ELR (cell line): ENCODE measurements at regions not wholly inside any gene's neighbourhood (a gene's known extent, or its start where the extent isn't known, plus 50 kb on each side); places are given as distances from the start of the nearest gene placed in this dataset.

ENCODE experiments used
- DNase-seq: peaks from one replicate; pipeline ENCODE4 v3.0.0-alpha.2; 2015; ENCODE audit warnings: low read depth

DNA sequence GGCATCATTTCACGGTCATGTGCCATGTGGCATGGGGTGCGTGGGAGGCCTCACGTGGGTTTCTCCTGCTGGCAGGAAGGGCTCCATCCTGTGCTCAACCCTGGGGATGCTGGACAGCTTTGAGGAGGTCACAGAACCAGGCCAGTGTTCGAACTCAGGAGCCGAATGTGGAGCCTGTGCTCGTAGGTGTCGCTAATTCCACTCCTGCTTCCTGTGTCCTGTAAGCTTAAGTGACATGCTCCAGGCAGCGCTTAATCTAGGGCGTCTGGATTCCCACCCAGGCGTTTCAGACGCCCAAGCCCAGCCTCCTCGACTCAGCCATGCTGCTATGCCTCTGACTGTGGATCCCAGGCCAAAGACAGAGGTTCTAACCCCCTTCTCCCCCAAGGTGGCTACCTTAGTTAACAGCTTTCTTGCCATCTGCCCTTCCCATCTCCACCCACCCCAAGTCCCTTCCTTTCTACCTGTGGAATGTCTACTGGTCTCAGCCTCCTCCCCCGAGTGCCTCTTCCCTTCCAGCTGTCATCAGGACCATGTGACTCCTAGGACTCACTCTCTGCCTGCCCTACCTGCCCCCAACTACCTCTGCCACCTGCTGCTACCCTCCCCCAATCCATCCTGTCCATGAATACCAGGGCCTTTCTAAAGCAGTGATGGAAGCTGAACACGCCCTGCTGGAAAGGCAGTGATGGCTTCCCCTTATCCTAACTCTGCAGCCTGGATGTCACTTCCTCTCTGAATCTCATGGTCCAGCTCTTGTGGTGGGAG, 255.1 kb downstream of the CDH26 start:
- no peak for DNase-seq

DNA sequence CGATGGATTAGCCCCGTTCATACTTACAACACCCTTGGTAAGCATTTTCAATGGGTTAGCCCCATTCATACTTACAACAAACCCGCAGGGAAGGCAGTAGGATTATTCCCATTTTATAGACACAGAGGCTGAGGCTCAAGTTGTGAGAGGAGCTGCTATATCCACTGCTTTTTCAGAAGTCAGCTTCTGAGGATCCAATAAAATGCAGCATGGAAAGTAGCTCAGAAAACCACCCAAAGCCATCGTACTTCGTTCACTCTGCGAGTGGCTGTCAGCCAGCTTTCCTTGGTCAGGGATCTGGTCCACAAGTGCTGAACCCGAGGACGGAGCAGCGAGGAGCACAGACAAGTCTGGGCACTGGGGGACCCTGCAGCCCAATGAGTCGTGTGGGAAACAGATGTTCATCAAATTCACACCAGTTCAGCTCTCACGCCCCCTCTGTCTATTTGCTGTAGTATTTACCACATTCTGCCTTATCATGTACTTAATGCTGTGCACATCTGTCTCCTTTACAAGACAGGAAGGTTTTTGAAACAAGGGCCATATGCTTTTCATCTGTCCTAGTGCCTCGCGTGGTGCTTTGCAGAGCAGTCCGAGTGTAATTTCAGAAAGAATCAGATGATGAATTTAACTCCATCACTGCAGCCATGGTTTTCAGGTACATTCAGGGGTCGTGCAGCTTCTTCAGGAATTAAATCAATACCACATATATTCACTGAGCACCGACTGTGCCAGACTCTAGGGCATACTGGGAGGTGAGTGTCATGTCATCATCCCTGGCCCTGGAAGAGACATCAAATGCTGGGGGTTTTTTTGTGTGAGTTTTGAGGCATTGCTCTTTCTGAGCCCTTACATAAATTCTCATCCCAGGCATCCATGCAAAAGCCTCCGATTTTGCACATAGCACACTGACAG, 256.9 kb downstream of the CDH26 start:
- peak; percentile 14 for DNase-seq

DNA sequence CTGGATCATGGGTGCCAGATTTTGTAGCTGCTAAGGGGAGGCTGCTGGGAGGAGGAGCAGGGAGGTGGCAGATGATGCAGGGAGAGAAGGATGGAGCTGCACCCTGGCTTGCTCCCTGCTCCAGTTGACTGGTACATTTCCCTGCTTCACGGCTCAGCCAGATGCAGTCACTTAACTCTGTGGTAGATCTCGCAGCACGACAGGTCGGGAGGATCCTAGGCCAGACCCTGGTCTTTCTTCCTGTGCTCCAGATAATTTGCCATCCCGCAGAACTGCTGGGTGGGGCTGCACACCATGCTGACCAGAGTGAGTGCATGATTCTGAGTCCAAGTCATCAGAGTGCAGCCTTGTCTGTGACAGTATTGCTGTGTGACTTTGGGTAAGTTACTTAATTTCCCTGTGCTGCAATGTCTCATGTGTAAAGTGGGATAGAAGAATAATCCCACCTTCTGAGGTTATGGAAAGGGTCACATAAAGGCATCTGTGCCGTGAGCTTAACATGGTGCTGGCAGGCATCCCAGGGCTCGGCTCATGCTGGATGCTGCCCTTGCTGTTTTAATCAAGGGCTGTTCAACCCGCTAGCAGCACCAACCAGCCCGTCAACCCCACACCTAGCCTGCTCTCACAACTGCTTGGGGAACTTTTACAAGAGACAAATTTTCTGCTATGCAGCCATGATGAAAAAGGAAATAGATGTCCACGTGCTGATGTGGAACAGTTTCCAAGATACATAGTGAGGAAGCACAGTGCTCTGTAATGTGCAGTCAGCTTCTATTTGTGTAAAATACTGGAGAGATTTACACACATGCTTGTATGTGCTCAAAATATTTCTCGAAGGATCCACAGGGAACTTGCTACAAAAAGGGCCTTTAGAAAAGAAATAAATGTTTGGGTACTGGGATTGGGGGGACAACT, 257.9 kb downstream of the CDH26 start:
- DNase-seq = no peak

DNA sequence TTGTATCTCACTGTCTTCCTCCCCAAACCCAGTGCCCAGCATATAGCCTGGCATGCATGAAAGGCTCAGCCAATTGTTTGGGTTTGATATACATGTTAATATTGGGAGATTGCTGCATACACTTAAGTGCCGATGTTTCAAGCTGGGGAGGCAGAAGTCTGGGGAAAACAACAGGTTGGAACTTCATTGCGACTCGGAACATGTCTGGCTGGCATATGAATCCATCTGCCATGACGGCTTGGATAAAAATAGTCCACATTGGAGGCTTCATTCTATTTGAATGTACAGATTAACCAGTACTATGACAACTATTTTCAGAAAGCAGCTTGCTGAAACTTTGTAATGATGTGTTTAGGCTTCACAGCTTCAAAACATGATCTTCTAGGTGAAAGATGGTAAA, 261.0 kb downstream of the CDH26 start:
- no peak for DNase-seq

DNA sequence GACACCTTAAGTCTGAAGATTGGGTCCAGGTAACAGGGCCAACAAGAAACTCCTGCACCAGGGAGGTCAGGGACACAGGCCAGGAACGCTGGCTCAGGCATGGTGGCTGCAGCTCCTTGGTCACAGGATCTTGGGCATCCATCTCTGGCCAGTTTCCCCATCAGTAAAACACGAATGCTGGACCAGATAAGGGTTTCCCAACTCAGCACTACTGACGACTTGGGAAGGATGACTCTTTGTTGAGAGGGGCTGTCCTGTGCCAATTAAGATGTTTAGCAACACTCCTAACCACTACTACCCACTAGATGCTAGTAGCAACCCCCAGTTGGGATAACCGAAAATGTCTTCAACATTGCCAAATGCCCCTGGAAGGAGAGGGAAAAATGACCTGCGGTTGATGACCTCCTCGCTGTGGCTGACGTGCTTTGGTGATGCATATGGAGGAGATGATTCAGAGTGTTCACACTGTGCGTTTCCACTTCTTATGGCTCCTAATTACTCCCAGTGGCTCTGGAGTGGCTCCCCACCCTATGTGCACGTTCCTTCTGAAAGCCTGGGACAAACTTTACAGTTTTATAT, 261.9 kb downstream of the CDH26 start:
- DNase-seq = peak; percentile 72

DNA sequence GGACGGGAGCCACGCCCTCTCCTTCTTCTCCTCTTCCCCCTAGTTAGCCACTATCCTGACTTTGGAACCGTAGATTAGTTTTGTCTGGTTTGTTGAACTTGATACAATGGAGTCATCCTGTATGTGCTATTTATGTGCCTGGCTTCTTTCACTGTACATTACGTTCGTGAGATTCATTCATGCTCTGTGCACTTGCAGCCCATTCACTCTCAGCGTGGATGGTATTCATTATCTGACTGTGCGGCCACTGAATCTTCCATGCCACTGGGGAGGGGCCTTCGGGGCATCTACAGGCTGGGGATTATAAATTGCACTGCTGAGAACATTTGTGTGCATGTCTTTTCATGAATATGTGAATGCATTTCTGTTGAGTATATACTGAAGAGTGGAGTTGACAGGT, 262.5 kb downstream of the CDH26 start:
- DNase-seq = no peak

DNA sequence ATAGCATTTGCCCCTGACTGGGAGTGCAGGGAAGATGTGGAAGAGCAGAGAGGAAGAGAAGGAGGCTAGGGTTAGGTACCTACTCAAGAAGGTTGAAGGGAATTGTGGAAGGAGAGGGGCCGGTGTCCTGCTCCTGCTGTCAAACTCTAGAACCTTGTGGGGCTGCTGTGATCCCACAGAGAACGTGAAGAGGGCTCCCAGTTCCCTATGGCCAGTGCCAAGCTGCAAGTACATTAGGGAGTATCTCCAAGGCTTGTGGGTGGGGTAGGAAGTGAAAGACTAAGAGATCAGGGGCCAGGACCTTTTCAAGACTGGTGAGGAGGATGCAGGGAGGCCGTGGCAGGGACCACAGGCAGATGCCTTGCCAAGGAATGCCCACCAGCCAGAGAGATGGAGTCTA, 263.4 kb downstream of the CDH26 start:
- no peak for DNase-seq

DNA sequence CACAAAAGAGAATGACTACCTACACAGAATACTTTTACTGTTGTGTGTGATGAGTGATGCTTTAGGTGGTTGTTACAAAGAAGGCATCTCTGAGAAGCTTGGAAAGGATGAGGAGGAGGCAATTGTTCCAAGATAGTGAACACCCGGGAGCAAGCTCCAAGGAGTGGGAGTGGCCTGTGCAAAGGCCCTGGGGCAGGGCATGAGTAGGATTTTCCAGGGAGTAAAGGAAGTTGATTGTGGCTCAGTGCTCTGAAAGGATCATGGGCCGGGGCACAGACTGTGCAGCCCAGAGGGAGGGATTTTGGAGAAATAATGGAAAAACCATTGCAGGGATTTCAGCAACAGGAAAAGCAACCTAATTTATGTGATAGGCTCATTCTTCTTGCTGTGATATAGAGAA, 264.3 kb downstream of the CDH26 start:
- no peak for DNase-seq

DNA sequence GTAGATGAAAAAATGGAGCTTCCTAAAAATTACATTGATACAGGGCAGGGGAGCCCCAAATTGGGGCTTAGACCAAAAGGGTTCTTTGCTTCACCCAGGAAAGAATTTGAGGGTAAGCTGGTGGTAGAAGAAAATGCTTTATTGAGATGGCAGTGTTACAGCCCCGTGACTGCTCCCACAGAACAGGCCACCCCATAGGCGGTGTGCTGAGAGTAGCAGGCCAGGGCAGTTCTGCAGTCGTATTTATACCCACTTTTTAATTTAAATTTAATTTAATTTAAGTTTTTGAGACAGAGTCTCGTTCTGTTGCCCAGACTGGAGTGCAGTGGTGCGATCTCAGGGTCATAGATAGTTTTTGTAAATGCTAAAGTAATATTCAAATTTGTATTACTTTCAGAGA, 265.0 kb downstream of the CDH26 start:
- no peak for DNase-seq

DNA sequence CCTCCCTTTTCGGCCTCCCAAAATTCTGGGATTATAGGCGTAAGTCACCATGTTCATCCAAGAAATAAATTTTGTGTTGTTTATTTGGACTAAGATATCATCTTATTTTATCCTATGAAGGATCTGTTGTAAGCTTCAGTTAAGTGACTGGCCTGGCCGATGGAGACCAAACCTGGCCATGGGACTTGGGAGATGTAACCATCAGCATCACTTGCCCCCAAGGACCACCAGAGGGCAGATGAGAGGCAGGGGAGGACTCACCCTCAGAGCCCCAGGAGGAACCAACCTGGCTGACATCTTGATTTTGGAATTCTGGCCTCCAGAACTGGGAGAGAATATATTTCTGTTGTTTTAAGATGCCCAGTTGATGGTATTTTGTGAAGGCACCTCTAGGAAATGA, 266.7 kb downstream of the CDH26 start:
- DNase-seq = peak; percentile 70

DNA sequence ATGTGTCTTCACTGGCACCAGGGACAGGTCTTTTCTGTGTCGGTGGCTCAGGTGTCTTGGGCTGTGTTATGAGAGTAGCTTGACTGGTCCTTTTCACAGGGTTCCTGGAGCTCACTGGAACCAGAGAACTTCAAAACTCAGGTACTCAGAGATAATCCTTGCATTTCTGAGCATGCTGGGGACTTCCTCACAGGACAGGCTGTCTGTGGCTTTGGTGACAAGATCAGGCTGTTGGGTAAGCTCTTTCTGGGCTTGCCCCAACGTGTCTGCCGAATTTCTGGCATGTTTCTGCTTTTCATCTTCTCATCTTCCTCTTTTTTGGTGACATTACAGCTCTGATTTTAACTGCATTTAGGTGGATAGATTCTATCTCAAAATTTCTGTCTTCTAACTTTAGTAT, 270.0 kb downstream of the CDH26 start:
- DNase-seq = no peak

DNA sequence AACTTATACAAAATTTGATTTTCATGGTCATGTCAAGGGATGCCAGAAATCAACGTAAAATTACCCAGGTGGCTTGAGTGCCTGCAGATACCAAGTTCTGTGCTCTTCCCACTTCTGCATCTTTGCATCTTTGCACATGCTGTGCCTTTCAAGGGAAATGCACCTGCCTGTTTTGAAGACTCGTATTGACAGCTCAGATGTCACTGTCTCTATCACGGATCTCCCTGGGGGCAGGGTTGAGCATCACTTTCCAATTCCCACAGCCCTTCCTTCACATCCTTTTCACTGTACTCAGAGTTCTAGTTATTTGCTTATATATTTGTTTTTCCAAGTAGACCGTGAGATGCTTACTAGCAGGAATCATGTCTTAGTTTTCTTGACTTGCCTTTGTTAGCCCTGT, 274.2 kb downstream of the CDH26 start:
- no peak for DNase-seq

DNA sequence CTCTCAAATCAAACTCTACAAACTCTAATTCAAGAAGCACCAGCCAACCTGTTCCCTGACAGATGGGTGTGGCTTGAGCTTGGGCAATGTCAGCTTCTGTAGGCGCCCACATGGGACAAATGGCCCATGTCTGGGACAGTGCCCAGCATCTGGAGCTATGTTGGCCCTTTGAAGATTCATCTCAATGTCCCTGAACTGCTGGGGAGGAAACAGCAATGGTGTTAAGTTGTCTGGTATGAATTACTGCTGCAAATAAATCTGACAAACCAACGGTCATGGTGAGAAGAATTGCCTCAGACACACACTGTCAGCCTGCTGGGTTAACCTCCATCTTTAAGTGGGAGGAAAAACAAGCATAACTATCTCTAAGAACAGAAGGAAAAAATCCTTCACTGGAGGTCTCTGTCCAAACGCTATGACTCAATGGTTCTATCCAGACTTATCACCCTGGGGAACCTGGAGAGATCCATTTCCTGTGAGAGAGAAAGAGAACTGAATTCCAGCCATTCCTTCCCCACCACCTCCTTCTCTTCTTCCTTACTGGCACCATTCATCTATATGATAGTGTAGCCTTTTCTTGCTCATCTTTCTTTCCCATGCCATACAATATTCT, 274.9 kb downstream of the CDH26 start:
- DNase-seq = peak; percentile 26

DNA sequence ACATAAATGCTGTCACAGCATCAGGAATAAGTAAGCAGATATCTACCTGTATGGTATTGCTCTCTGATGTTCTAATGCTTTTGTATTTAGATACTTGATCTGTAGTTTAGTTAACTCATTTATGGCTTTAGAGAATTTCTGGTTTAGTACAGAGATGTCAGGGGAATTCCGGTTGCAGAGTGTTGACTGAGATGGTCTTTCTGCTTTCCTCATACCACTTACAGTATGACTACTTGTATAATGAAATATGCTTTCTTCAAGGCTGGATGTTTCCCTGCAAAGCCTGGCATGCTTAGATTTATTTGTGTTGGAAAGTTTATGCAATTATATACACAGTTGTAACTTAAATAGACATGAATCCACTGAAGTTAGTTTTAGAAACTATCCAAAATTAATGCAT, 278.4 kb downstream of the CDH26 start:
- no peak for DNase-seq

DNA sequence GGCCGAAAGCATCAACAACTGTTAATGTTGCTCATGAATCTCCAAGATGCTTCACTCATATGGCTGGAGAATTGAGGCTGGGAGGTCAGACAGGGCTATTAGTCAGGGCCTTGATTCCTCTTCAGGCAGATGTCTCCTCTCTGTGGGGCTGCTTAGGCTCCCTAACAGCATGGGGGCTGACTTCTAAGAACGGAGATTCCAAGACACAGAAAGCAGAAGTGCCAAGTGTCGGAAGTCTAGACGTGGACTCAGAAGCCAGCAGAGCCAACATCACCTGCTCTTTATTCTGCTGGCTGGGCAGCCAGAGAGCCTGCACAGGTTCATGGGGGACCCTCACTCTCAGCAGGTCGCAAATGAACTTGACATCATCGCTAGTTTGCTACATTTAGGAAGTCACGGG, 279.8 kb downstream of the CDH26 start:
- no peak for DNase-seq

DNA sequence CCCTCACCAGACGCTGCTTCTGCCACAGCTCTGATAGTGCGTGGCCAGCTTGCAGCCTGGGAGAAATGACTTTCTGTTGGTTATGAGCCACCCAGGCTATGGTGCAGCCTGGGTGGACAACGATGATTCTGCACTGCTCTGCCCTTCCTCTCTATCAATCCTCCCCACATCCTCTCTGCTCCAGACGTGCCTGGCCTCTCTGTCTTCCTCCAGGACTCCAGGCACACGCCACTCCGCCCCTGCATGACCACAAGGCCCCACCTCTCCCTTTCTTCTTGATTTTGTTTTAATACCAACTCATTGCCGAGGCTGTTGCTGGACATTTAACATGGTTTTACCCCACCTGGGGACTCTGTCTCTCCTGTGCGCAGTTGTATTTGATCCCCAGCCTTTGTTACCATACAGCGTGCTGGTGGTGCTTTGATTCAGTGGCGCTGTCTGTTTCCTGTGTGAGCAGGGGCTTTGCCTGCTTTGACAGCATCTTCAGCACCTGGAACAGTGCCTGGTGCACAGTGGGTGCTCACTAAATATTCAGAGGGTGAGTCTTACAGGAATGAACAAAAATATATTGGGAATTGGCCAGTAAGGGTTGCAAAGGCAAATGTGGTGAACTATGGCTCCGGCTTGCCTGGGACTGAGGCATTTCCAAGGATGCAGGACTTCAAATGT, 280.9 kb downstream of the CDH26 start:
- peak; percentile 26 for DNase-seq

DNA sequence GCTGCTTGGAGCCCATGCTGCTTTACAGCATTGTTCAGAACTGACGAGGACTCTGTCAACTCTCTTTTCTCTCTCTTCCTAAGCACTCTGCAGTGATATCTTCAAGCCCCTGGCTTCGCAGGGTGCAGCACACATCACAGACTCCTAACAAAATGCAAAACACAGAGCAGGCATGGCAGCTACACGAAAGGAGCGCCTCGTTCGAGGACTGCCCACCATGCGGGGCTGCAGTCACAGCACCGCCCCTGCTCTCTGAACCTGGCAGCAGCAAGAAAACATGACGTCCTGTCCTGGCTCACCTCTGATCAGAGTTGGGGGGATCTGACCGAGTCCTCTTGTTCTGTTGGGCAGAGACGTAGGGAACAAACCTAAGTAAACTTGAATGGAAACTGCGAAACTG, 281.7 kb downstream of the CDH26 start:
- no peak for DNase-seq

DNA sequence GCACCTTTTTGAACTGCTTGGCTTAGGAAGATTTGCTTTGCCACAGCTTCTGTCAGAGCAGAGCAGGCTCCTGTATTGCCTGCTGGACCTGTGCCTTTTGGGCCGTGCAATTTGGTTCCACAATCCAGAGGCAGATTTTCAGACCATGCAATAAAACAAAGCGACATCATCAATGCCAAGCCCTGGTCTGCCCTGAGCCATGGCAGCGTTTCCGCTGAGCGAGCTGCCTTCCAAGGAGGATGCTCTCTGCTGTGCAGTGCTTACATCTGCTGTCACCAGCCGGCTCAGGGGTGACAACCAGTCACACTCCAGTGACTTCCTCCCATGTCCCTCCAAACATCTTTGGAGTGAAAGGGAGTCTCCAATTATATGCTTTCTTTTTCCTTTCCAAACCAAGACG, 282.2 kb downstream of the CDH26 start:
- no peak for DNase-seq

DNA sequence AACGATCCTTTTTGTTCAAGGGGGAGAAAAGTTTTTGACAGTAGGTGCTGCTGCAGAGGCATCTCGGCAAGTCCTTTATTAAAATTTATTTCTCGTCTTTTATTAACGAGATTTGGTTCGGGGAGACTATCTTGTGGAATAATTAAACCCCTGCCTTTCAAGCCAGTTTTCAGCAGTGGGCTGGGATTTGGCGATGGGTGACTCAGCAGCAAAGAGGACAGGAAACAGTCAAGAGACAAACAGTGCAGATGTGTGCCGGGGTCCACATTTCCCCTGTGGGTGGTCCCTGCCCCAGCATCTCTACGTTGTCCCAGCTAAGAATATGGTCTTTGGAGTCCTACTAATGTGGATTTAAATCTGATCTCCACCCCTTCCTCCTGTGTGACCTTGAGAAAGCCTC, 282.8 kb downstream of the CDH26 start:
- no peak for DNase-seq

DNA sequence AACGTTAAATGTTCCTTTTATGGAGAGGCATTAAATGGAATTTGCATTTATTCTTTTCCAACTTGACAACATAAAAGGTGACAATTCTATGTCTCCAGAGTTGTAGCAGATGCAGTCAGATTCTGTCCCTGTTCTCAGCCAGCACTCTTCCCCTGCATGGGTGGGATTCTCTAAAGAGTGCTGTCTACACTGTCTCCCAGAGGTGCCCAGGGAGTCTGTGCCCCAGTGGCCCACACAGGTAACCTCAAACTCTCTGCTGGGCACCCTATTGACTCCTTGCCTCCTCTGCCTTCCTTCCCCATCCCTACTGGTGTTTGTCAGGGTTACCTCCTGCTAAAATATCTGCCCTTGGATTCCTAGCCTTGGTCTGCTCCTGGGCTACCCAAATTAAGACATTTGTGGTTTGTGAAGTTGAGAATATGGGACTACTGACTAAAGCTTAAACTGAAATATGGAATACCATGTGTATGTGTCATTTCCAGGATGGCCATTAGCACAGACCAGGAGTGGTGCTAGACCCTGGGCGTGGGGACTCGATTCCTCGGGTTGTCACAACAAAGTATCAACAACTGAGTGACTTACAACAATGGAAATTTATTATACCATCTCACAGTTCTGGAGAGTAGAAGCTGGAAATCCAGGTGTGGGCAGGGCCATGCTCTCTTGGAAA, 284.7 kb downstream of the CDH26 start:
- DNase-seq = peak; percentile 85
